Heart right ventricle (tissue), 16 donors: ENCODE measurements at regions not wholly inside any gene's neighbourhood (a gene's known extent, or its start where the extent isn't known, plus 50 kb on each side); places are given as distances from the start of the nearest gene placed in this dataset.
A peak's percentile ranks its signal among the peaks of the same experiment; 100 is the strongest.

Source experiments
- ATAC-seq, 8 donors: fragments of 200-7000 bp; cut with Tn5 transposase; one replicate each; pipeline ENCODE4 v1.9.1; 2020; ENCODE audit warnings: mild to moderate bottlenecking in 8 of 8, moderate library complexity in 8 of 8, moderate number of reproducible peaks in 1 of 8
- DNase-seq, 2 donors: peaks; one replicate each; pipeline ENCODE4 v3.0.0-alpha.2; 2020
- H3K27ac ChIP-seq, 10 donors: fragments of 200-600 bp; sonication (generic) in 2 of 10; one replicate each; pipeline versions ENCODE4 v1.5.0 to v1.8.0; 2020 to 2022; ENCODE audit warnings: mild to moderate bottlenecking in 3 of 10
- H3K27me3 ChIP-seq, 7 donors: fragments of 200-600 bp; one replicate each; pipeline ENCODE4 v1.8.0; 2021 to 2022; ENCODE audit warnings: mild to moderate bottlenecking in 2 of 7
- H3K36me3 ChIP-seq, 9 donors: fragments of 200-600 bp; sonication (generic) in 1 of 9; one replicate each; pipeline versions ENCODE4 v1.5.0 to v1.8.0; 2020 to 2022; ENCODE audit warnings: mild to moderate bottlenecking in 2 of 9
- H3K4me1 ChIP-seq, 9 donors: fragments of 200-600 bp; sonication (generic) in 1 of 9; one replicate each; pipeline versions ENCODE4 v1.5.0 to v1.8.0; 2020 to 2022; ENCODE audit warnings: mild to moderate bottlenecking in 4 of 9
- H3K4me3 ChIP-seq, 10 donors: fragments of 200-600 bp; sonication (generic) in 2 of 10; one replicate each; pipeline versions ENCODE4 v1.5.0 to v1.8.0; 2020 to 2022; ENCODE audit warnings: mild to moderate bottlenecking in 7 of 10, moderate library complexity in 2 of 10
- H3K9me3 ChIP-seq, 11 donors: fragments of 200-600 bp in 10 of 11; sonication (generic) in 2 of 11; one replicate each; pipeline versions ENCODE4 v1.5.0 to v1.8.0; 2013 to 2022; ENCODE audit warnings: mild to moderate bottlenecking in 2 of 11, control low read depth in 1 of 11, moderate library complexity in 1 of 11
- CTCF ChIP-seq, 9 donors: fragments of 200-600 bp; sonication (generic) in 2 of 9; IDR thresholded peaks; one replicate each; pipeline versions ENCODE4 v1.5.0 to v1.8.0; 2021 to 2022; ENCODE audit warnings: antibody characterized with exemption in 9 of 9, mild to moderate bottlenecking in 5 of 9, moderate library complexity in 1 of 9
- WGBS, 2 donors: extraction: QIAGEN DNeasy Blood & Tissue Kit; methylation state at CpG; one replicate each; pipeline ENCODE4 v1.1.7; 2013; ENCODE audit warnings: inconsistent platforms in 1 of 2; 5-methylcytosine and 5-hydroxymethylcytosine counted together
- intact Hi-C, 10 donors: fragments of 100-400 bp; cut with DNase I; formaldehyde crosslinking; loops; one replicate each; pipeline versions ENCODE4 v1.11.1 to v1.14.2; 2022
- donor health status: Arrhythmogenic right ventricular cardiomyopathy.
- donor health status: ischemic (EF 13 %, LVEDD 7.1; RV severe dilation, severe dysfunction).
- donor health status: healthy with polysubstance abuse.
- donor health status: DM: no; HTN: yes; CAD: no.
- donor health status: DM: no; HTN: no; CAD: no.
- donor health status: ischemic (EF 25% LVEDD 6.9; RV normal size, moderate dysfunction).
- donor health status: ischemic (EF 25% LVEDD 5.7; RV mildly dilated, moderate dysfunction).
- donor health status: healthy.
- donor health status: DM: yes; HTN: yes; CAD: no.
- donor health status: Ischemic cardiomyopathy.
- donor health status: ischemic (EF 35%, LVEDD 5.7; RV mildly dilated, moderate dysfunction).
- donor health status: nonischemic (EF 11% LVEDD 7.7; RV severe dilation, severe dysfunction).
- donor health status: DM: yes; HTN: yes; CAD: no.
- donor health status: PGD.
- donor health status: ischemic (EF 29% LVEDD 5.4; RV normal size, mild dysfunction).
- donor health status: nonischemic (EF 23%, LVEDD 6.1; RV moderate dilation, normal function).

DNA sequence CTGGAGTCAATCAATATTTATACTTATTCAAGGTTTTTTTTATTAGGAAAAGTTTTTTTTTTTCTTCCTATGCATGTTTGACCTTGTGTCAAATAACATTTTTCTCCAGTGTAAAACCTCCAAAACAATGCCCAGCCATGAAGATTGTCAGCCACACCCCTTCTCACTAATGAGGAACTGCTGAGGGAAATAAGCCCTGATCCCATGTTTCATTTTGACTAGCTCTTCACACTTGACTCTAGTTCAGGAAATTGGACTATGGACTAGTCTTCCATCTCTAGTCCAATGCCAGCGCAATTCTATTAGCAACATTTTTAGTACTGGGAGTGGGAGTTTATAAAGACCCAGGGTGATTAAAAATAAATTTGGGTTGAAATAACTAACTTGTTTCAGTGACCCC is 275.6 kb upstream of the CXCR4 start:
- Histone ChIP-seq H3K27me3 (no peaks in the 10 kb centered on the region), H3K4me1 (no peaks in the 10 kb centered on the region), H3K4me3 (no peak overlapping the region), H3K27ac (no peak overlapping the region), H3K36me3 (no peaks in the 10 kb centered on the region), H3K9me3 (no peaks in the 10 kb centered on the region)
- intact Hi-C loops, result no loop called here
- no peak for TF ChIP-seq CTCF (IDR thresholded peaks at IDR 0.05)
- no peak for DNase-seq
- WGBS, 2 donors, result 93 to 100% methylated on average over 1 of the region's 1 CpG
- no peak for ATAC-seq

DNA sequence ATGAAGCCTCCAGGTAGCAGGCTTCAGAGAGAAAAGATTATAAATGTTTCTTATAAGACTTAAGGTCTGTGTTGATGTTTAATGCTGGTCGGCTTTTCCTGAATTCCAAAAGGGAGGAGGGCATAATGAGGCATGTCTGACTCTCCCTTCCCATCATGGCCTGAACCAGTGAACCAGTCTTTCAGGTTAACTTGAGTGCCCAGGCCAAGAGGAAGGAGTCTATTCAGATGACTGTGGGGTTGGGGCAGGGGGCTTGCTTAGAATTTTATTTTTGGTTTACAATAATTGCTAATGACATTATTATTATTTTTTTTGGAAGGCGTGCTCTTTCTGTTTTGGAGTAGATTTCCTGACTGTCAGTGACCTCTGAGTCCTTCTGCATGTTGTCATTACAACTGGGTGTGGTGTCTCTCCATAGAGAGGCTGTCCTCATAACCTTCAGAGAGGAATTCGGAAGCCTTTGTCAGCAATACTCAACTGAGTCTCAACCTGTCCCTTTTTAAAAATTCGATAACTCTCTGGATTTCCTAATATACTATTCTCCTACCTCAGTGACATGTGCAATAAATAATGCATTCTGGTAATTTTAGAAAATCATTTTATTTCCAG is 275.1 kb upstream of the CXCR4 start:
- Histone ChIP-seq H3K36me3 (no peaks in the 10 kb centered on the region), H3K4me3 (no peak overlapping the region), H3K4me1 (no peaks in the 10 kb centered on the region), H3K27me3 (no peaks in the 10 kb centered on the region), H3K9me3 (no peaks in the 10 kb centered on the region), H3K27ac (no peak overlapping the region)
- 74 to 81% methylated on average over 4 of the region's 4 CpGs for WGBS, 2 donors
- no peak for DNase-seq
- no peak for ATAC-seq
- intact Hi-C loops, result no loop called here
- TF ChIP-seq CTCF (IDR thresholded peaks at IDR 0.05), result no peak

DNA sequence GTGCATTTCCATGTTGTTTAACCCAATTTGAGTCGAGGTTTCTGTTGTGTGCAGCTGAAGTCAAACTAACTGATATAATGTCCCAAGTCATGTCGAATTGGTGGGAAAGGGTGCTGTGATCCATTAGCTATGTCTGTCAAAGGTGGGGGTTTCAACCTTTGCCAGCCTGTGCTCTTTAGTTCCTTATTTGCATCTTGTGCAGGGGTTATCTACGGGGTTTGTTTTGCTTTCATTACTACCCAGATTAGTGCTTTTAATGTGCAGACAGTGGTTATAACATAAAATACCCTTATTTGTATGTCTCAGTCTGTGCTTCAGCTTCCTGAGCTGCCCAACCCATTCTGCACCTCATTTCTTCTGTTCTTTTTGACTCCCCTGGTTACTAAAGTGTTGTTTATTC is 271.9 kb upstream of the CXCR4 start:
- Histone ChIP-seq H3K36me3 (no peaks in the 10 kb centered on the region), H3K27ac (no peak overlapping the region), H3K4me1 (peaks cover 0 to 4% (median 0%) of the 10 kb centered on the region in 9 donors), H3K9me3 (no peaks in the 10 kb centered on the region), H3K27me3 (no peaks in the 10 kb centered on the region), H3K4me3 (no peak overlapping the region)
- intact Hi-C loops, result no loop called here
- no peak for ATAC-seq
- no peak for DNase-seq
- no peak for TF ChIP-seq CTCF (IDR thresholded peaks at IDR 0.05)
- WGBS, 2 donors, result 55 to 64% methylated on average over 3 of the region's 3 CpGs

DNA sequence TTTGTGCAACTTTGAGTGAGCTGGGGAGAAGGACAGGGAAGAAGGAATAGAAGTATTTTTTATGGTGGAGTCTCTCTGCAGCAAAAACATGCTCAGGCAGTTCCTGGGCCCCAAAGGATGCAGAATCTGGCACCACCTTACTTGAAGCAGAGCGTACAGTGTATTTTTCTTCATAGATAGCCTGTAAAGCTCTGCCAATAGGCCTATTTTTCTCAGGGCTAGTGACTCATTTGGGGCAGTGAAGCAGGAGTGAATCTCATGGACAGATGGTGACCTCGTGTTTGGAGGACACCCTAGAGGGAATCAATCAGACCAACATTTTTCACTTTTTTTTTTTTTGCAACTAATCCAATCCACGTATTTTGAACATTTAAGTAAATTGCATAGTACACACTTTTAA is 268.1 kb upstream of the CXCR4 start:
- intact Hi-C loops, result no loop called here
- WGBS, 2 donors, result 58% methylated on average over 3 of the region's 3 CpGs

More for the DNA sequence above, 268.1 kb upstream of the CXCR4 start:
- H3K27me3 ChIP-seq, result no peaks in the 10 kb centered on the region
- H3K27ac ChIP-seq, result no peak overlapping the region
- H3K4me1 ChIP-seq, result peaks cover 0 to 22% (median 0%) of the 10 kb centered on the region in 9 donors
- TF ChIP-seq CTCF (IDR thresholded peaks at IDR 0.05), result no peak
- no peak for DNase-seq
- no peak overlapping the region for H3K4me3 ChIP-seq
- peak in 7 of 8 donors; percentile 58 to 82 (median 71) for ATAC-seq
- H3K9me3 ChIP-seq, result no peaks in the 10 kb centered on the region
- H3K36me3 ChIP-seq, result no peaks in the 10 kb centered on the region
